HG03439 (cell line): ENCODE measurements at regions not wholly inside any gene's neighbourhood (a gene's known extent, or its start where the extent isn't known, plus 50 kb on each side); places are given as distances from the start of the nearest gene placed in this dataset.
"Not testable (repeated sequence)": the region's sequence is repeated elsewhere in the genome, so short reads cannot be mapped to it uniquely, and the experiment has no call there.

Experiments used
- ATAC-seq: cut with Tn5 transposase; IDR thresholded peaks from one replicate; pipeline ENCODE4 v1.9.1; 2021; ENCODE audit warnings: mild to moderate bottlenecking, moderate library complexity; ENCODE audit not compliant: unreplicated experiment

DNA sequence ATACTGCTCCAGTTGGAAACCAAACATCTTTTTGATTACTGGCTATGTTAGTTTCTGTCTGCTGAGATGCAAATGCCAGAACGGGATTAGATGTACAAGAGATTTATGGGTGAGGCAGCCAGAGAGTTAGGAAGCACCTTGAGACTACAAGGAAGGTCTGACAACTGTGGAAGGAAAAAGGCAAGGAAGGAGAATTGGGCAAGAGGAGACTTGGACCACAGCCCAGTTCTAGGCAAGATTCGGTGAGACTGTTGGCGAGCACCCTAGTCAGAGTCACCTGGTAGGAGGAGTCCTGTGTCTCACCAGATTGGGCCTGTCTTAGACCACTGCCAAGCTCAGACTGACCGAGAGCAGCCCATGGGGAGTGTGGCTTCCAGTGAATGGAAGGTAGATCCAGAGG, 91.8 kb upstream of the F13A1 start:
- ATAC-seq = no peak

DNA sequence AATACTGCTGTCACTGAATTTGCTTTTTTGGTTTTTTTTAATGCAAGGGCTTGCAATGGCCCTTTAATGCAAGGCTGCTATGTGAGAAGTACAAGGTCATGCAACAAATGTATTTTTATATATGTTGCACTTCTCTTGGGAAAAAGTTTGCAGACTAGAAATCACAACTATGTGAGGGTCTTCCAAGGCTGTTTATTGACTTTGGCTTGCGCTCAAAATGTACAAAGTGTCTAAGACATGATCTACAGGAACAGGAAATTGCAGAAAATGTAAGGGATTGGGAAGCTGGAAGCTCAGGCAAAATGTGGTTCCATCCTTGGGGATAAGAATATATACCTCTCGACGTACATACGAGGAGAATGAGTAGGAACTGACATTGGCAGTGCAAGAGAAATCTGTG, 92.2 kb upstream of the F13A1 start:
- no peak for ATAC-seq

DNA sequence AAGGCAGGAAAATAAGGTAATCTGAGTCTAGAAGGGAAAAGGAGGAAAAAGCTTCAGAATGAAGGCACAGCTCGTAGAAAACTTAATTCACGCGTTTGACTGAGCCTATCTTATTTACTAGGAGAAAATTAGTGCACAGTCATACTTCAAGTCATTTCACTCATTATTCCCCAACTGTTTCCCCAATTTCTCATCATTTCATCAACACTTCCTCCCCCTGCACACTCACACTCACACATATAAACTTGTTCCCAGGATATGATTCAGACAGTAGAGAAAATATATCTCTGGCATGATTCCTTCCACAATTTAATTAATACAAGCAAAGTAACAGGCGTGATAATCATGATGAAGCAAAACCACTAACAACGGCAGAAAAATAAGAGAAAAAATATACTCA, 94.5 kb upstream of the F13A1 start:
- no peak for ATAC-seq

- ATAC-seq = no peak
These were observed 97.0 kb upstream of the F13A1 start for GRCh38 chr6:6417475-6417874.

GRCh38 chr6:6418421-6418820, 98.0 kb upstream of the F13A1 start:
- ATAC-seq = no peak

GRCh38 chr6:6420107-6420506, 99.6 kb upstream of the F13A1 start:
- no peak for ATAC-seq

DNA sequence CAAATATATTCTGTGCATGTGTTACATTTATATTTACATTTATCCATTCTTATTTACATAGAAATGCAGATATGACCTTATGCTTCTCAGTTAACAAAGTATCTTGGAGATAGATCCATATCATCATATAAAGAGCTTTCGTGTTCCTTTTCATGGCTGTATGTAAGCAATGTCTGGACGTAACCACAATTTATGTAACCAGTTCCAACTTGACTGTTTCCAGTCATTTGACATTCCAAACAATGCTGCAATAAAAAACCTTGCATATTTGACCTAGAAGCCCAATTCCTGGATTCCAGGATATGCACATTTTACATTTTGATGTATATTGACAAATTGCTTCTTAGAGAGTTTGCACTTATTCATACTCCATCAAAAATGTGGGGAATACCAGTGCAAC, 113.7 kb upstream of the F13A1 start:
- no peak for ATAC-seq

GRCh38 chr6:6434723-6435122, 114.3 kb upstream of the F13A1 start:
- ATAC-seq = no peak

DNA sequence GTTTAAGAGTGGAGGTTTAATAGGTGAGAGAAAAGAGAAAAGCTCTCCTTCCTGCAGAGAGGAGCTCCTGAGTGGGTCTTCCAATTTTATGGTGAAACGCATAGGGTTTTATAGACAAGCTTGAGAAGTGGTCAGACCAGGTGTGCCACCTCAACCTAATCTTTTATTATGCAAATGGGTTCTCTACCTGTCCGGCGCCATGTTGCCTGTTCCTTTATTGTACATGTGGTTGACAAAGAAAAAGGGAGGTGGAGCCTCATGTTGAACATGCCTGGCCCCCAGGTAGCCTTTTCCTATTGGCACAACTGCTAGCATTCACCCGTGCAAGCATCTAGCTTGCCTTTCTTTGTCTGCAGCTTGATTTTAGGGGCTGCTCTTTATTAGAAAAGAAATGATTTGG, 115.9 kb upstream of the F13A1 start:
- no peak for ATAC-seq

GRCh38 chr6:6436946-6437345, 116.5 kb upstream of the F13A1 start:
- ATAC-seq = no peak

DNA sequence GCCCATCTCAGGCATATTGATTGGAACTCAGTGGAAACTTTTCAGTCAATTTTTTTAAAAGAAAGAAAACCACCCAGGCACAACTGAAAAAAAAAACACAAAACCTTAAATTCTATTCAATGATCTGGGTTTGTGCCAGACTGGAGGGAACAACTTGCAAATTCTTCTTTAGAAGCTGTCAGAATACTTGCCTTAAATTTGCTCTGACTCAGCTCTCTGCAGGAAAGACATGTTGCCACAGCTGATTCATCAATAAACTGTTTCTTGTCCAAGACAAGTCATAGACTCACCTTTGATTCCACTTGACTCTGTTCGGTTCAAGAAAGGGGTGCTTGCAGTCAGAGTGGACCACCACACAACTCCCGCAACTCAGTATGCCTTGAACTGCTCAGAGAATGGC, 117.8 kb upstream of the F13A1 start:
- no peak for ATAC-seq

DNA sequence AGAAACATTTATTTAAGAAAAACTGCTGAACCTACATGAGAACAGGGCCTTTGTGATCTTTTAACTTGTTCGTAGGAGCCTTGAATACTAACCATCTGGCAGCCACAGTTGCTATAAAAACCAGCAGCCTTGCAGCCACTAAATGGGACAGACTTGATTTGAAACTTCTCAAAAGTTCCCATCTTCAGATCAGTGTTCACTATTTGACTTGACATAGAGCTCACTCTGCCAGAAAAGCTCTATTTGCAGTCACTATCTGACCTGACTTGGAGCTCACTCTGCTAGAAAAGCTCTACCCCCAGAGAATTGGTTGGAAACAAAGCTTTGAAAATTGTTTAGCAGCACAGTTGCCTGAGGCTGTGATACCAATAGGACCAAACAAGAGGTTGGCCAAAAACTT, 119.3 kb upstream of the F13A1 start:
- ATAC-seq = no peak

GRCh38 chr6:6452002-6452401, 131.5 kb upstream of the F13A1 start:
- no peak for ATAC-seq

GRCh38 chr6:6453186-6453585, 132.7 kb upstream of the F13A1 start:
- ATAC-seq = no peak

GRCh38 chr6:6455272-6455671, 133.2 kb upstream of the LY86 start:
- no peak for ATAC-seq

DNA sequence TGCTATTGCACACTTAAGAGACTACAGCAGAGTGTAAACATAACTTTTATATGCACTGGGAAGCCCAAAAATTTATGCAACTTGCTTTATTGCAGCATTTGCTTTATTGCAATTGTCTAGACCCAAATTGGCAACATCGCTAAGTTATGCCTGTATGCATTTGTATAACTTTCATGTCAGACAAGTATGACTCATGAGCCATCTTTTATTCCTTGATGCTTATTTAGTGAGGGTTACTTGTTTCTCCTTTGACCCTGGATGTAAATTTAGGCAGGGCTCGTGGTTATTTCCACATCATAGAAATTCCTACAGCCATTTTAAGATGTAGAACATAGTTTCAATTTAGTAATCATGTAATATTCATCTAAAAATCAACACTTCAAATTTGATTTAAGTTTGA, 130.3 kb upstream of the LY86 start:
- no peak for ATAC-seq

DNA sequence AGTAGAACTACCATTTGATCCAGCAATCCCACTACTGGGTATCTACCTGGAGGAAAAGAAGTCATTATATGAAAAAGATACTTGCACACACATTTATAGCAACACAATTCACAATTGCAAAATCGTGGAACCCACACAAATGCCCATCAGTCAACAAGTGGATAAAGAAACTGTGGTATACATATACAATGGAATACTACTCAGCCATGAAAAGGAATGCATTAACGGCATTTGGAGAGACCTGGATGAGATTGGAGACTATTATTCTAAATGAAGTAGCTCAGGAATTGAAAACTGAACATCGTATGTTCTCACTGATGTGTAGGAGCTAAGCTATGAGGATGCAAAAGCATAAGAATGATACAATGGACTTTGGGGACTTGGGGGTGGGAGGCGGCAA, 128.6 kb upstream of the LY86 start:
- not testable (repeated sequence) for ATAC-seq

GRCh38 chr6:6460416-6460815, 128.1 kb upstream of the LY86 start:
- ATAC-seq = no peak

DNA sequence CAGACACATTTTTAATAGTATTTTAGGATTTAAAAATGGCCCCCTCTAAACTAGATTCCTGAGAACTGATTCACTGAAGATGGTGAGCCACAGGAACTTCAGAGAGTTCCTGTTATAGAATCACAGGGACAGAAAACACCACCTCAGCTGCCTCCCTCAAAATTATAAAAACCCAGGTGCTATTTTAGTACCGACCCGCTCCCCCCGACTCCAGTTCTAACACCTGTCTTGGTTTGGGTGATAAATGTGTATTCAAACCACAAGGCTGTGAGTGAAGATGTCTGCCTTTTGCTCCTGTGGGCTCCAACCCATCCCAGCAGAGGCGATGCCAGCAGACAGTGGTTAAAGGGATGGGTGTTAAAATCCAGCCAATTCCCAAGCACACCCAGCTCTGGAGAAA, 127.4 kb upstream of the LY86 start:
- no peak for ATAC-seq

DNA sequence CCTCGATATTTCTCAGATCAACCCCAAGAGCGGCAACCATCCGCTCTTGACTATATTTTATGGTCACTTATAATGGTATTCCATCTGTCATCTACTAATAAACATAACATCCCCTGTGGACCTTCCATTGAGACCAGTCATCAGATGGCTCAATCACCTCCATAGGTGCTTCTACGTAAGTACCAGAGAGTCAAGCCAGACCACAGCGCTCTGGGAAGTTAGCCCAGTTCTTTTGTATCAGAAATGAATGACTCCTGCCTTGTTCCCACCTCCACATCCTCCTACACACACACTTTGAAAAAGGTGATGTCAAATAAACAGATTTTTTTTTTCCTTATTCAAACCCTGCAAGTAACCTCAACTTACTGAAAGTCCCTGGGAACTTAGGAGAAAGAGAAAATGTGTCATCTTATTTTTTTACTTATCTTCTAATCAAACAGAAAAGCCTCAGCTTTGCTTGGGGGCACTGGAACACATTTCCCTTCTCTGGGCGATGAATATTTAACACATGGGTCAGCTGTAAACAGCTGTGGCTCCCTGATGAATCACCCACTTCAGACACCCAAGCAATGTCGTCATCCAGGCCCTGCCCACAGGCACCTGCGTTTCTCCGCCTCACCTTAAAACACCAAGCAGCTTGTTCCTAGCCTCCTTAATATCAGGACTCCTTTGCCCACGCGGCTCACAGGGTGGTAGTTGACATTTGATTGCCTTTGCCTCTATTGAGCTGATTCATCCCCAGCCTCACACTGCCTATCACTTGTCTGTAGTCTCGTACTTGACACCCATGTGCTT, 121.4 kb upstream of the LY86 start:
- ATAC-seq = no peak

- ATAC-seq = no peak
These were observed 119.4 kb upstream of the LY86 start for GRCh38 chr6:6469074-6469473.

DNA sequence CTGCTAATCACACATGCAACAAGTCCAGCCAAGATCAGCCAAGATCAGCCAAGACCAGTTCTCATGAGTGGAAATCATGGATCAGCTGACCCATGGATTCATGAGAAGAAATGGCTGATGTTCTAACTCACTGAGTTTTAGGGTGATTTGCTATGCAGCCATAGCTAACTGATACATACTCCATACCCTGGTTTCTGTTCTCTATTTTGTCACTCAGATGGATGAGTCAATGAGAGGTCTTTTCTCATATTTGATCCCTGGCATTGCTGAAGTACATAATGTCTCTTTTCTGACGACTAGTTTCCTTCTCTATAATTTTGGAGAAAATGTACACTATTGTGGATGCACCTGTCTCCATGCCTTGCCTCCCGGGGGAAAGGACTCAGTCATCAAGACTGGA, 118.4 kb upstream of the LY86 start:
- ATAC-seq = no peak

GRCh38 chr6:6471276-6471675, 117.2 kb upstream of the LY86 start:
- no peak for ATAC-seq
